GM18507 (cell line): ENCODE measurements at regions not wholly inside any gene's neighbourhood (a gene's known extent, or its start where the extent isn't known, plus 50 kb on each side); places are given as distances from the start of the nearest gene placed in this dataset.

Experiments
- DNase-seq: peaks from one replicate; pipeline ENCODE4 v3.0.0; 2011; ENCODE audit warnings: low read depth; ENCODE audit not compliant: insufficient read length; ENCODE audit errors: extremely low spot score
- FAIRE-seq: peaks from 2 replicates; lab custom pipeline; 2011; peaks lifted over from hg19 to GRCh38; lab: Jason Lieb, UNC

DNA sequence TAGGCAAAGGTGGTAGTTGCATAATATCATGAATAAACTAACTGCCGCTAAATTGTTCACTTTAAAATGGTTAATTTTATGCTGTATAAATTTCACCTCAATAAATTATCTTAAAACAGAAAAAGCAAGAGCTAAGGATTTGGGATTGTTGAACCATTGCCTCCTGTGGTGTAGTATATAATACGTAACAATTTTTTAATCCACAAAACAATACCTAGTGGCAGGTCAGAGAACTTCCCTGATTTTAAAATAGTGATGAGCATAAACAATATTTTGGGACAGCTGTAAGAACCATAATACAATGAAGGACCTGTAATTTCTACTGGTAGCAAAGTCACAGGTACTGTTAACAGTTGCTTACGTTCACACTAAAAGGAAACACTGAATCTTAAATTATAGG is 161.9 kb upstream of the PRNP start:
- DNase-seq: no peak
- FAIRE-seq: no peak

GRCh38 chr20:4522310-4522709 is 163.9 kb upstream of the PRNP start:
- DNase-seq (no peak), FAIRE-seq (no peak)

GRCh38 chr20:4521170-4521968 is 164.9 kb upstream of the PRNP start:
- no peak for FAIRE-seq

GRCh38 chr20:4519534-4519933 is 166.7 kb upstream of the PRNP start:
- DNase-seq (peak; percentile 3), FAIRE-seq (no peak)

More at GRCh38 chr20:4521170-4521968, 164.9 kb upstream of the PRNP start:
- no peak for DNase-seq

DNA sequence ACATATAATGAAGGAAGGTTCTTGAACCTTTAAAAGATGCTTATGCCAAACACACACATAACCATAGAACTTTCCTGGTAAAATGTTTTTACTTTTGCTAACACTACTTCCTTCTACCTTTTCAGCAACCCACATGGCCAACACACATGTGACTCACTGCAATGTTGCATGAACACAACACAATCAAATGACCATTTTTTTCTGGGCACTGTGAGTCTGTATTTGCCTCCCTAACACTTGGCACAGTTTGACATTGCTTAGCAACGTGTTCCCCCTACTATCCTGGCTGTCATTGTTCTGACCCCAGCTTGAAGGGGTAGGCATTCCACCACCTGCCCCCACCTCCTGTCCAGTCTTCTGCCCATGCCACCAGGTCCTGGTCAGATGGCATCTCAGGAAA is 169.4 kb upstream of the PRNP start:
- FAIRE-seq (no peak), DNase-seq (no peak)

DNA sequence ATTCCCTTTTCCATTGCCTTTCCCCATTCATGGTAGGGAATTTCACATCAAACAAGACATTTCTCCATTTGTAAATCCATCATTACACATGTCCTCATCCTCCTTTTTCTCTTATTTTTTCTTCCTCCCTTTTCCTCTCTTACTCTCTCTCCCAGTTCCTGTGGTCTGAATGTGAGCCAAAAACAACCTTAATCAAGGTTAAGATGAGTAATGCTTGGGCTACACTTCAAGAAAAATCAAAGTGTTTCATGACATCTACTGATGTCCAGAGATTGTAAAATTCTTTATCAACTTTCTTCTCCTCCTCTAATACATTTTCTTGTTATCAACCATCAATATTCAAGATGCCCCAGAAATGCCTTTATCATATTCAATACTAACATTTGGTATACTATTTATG is 172.5 kb upstream of the PRNP start:
- FAIRE-seq: no peak
- DNase-seq: no peak

- FAIRE-seq (no peak), DNase-seq (no peak)
Measured at GRCh38 chr20:4512891-4513550, 173.2 kb upstream of the PRNP start.

DNA sequence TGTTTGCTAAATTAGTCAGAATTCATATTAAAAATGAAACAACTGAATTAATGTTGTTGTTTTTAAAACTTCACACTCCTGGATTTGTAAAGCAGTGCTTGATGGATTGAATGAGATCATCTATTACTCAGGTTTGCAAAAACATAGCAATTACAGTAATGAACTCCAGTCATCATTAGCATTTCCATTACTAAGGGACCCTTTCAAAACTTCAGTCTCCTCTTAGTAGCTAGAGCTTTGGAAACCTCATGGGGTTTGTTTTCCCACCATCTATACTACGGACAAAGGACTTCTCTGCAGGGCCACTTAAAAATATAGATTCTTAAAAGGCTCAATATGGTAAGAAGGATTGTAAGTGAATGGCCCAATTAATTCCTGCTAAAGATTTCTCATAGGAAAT is 174.5 kb upstream of the PRNP start:
- DNase-seq (no peak), FAIRE-seq (no peak)

DNA sequence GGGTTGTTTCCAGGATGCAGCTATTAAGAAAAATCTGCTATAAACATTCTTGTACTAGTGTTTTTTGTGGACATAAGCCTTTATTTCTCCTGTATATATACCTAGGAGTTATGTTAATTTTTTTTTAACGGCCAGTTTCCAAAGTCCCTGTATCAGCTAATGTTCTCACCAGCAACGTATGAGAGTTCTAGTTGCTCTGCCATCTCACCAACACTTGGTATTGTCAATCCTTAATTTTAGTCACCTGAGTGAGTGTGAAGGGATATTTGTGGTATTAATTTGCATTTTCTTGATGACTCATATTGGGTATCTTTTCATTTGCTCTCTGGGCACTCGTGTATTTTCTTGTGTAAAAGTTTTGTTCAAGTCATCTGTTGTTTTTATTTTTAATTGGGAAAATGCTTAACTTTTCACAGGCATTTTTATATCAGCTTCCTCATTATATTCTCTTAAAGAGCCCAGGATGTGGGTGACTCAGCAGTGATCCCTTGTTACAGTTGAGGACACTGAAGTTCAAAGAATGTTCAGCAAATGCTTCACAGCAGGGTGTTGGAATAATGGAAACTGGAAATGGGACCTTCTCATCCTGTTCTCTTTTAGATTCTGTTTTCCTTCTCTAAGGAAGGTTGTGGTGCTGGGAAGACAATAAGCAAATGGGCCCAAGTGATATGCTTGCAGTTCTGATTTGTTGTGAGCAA is 176.3 kb upstream of the PRNP start:
- FAIRE-seq (no peak), DNase-seq (no peak)

- FAIRE-seq: no peak
Measured at GRCh38 chr20:4508773-4509172, 177.5 kb upstream of the PRNP start.

GRCh38 chr20:4507288-4507719 is 179.0 kb upstream of the PRNP start:
- FAIRE-seq: no peak
- DNase-seq: no peak

More at GRCh38 chr20:4508773-4509172, 177.5 kb upstream of the PRNP start:
- no peak for DNase-seq

- FAIRE-seq (no peak), DNase-seq (no peak)
Measured at GRCh38 chr20:4504814-4505213, 181.4 kb upstream of the PRNP start.

DNA sequence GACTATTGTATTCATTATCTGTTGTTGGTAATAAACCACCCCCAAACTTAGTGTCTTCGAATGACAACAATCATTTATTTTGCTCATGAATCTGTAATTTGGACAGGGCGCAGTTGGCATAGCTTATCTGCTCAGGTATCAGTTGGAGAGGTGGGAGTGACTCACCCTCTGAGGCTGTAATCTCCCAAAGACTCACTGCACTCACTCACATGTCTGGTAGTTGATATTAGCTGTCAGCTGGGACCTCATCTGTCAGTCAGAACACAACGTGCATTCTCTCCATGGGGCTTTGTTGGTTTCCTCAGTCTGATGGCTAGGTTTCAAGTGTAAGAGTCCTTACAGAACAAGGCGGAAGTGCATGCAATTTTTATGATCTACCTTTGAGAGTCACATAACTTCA is 183.5 kb upstream of the PRNP start:
- FAIRE-seq (no peak), DNase-seq (no peak)

DNA sequence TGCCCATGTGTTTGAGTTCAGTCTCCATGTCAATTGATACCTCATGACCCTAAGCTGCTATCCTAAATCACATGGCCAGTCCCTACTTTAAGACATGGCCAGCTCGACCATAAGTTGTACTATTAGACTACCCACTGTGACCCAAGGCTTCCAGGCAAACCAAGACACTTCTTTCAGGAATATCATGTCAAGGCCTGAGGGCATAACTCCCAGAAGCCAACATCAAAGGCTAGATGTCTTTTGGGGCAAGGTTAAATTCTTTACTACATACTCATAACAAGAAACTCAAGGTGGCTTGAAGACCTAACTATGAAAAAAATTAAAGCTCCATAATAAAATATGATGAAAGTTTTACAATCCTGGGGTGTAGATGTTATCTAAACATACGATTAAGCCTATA is 192.9 kb upstream of the PRNP start:
- no peak for DNase-seq
- no peak for FAIRE-seq

DNA sequence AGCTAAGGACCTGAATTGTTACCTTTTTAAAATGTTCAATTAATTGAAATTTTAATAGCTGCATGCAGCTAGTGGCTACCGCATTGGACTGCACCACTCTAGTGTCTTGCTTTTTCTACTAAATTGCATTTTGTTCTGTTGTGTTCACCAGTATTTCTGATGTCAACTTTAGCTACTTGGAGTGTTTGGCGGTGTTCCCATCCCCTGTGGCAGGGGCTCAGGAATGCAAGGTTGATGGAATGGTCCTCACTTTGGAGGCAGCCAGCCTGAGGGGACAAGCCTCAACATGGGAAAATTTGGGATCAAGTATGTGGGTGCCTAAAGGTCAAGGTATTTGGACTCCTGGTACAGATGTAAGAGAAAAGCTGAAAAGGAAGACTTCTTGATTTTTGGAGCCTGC is 194.6 kb upstream of the PRNP start:
- DNase-seq (no peak), FAIRE-seq (no peak)

DNA sequence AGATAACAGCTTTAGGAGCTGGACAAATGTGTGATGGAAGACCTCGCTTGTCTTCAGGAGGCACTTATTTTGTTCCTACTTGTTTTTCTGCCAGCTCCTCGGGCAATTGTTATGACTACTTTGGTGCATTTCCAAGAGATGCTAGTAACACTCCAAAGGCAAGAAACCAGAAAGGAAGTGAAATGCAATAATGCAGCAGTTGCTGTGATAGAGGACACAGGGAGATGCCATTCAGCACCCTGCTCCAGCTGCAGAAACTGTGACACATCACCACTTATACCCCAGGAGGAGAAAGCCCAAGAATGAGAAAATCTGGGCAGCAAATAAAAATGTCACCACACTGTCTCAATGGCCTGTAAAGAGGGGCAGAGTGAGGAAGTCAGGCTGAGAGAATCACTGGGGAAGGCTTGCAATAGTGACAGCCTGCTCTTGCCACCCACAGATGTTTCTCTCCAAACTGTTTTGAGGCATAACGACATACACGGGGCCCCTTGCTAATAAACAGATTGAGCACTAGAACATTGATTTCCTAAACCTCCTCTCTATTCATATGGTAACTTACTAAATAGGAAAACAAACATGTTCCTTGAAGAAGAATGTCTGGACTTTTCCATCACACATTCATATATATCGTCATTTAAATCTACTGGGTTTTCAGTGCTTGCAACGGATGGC is 195.5 kb upstream of the PRNP start:
- DNase-seq (no peak), FAIRE-seq (no peak)

GRCh38 chr20:4490045-4490444 is 196.2 kb upstream of the PRNP start:
- DNase-seq (no peak), FAIRE-seq (no peak)

DNA sequence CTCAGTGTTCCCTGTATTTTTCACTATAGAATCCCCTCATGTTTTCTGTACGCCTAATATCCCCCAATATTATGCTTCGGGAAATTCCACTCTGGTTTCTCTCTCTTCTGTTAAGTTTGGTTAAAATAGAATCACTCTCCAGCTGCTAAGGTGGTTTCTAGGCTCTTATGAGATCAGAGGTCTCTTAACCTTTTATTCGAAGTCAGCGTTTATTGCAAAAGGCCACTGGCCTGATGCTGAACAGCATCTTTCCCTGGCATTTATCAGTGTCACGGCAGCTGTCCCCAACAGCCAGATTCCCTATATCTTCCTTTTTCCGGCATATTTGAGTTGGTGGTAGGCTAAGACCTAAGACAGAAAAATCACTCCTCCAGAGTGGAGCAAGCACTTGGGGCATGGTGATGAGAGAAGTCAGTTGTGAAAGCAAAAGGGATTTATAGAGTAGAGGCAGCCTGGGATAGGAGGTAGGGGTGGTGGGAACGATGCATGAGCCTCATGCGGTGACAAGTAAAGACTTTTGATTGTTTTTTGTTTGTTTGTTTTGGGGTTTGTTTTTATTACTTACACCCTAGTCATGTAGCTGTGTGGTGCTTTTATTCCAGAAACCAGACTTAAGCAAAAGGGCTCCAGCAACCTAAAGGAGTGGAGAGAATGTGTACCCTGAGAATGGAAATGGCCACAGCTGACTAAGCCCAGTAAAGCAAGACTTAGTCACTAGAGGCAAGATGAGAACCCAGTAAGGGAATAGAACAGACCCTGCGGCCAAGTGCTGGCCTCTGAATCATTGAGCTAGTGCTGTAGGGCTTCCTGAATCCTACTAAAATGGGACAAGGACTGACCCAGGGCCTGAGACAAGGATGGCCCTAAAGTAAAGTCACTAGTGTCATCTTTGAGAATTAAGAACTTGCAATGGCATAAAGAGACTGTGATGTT is 197.6 kb upstream of the PRNP start:
- FAIRE-seq (no peak), DNase-seq (no peak)

GRCh38 chr20:4484379-4484997 is 201.8 kb upstream of the PRNP start:
- no peak for FAIRE-seq

More at GRCh38 chr20:4484379-4484997, 201.8 kb upstream of the PRNP start:
- no peak for DNase-seq
